H9 (cell line): ENCODE measurements at regions not wholly inside any gene's neighbourhood (a gene's known extent, or its start where the extent isn't known, plus 50 kb on each side); places are given as distances from the start of the nearest gene placed in this dataset.

Experiments
- DNase-seq: peaks from one replicate; pipeline ENCODE4 v3.0.0-alpha.2; 2017
- H2AFZ ChIP-seq: one replicate; pipeline ENCODE4 v1.6.1; 2013; ENCODE audit warnings: mild to moderate bottlenecking, low read length, control low read depth, moderate library complexity
- H2AK5ac ChIP-seq: 2 replicates; pipeline ENCODE4 v1.6.1; 2013; ENCODE audit warnings: low read length, control low read depth, mixed read lengths; ENCODE audit not compliant: insufficient read length
- H2BK120ac ChIP-seq: one replicate; pipeline ENCODE4 v1.6.1; 2013; ENCODE audit warnings: low read depth, mild to moderate bottlenecking, low read length, control low read depth, inconsistent platforms; ENCODE audit not compliant: poor library complexity, severe bottlenecking
- H2BK12ac ChIP-seq: 2 replicates; pipeline ENCODE4 v1.6.1; 2013; ENCODE audit warnings: low read length, control low read depth, mixed read lengths, low read depth; ENCODE audit not compliant: insufficient read length
- H2BK15ac ChIP-seq: 2 replicates; pipeline ENCODE4 v1.6.1; 2013; ENCODE audit warnings: low read depth, low read length, control low read depth
- H2BK20ac ChIP-seq: one replicate; pipeline ENCODE4 v1.6.1; 2013; ENCODE audit warnings: low read depth, mild to moderate bottlenecking, low read length, control low read depth, inconsistent platforms; ENCODE audit not compliant: poor library complexity, severe bottlenecking
- H2BK5ac ChIP-seq: 2 replicates; pipeline ENCODE4 v1.6.1; 2013; ENCODE audit warnings: low read length, control low read depth, mixed read lengths; ENCODE audit not compliant: insufficient read length
- H3K14ac ChIP-seq: 2 replicates; pipeline ENCODE4 v1.6.1; 2013; ENCODE audit warnings: low read length, control low read depth; ENCODE audit not compliant: insufficient read depth
- H3K18ac ChIP-seq: 2 replicates; pipeline ENCODE4 v1.6.1; 2013; ENCODE audit warnings: low read depth, mild to moderate bottlenecking, mixed read lengths, low read length, control low read depth; ENCODE audit not compliant: insufficient read length
- H3K23ac ChIP-seq: 2 replicates; pipeline ENCODE4 v1.6.1; 2013; ENCODE audit warnings: low read length, control low read depth, mixed read lengths, low read depth; ENCODE audit not compliant: insufficient read length
- H3K23me2 ChIP-seq: 2 replicates; pipeline ENCODE4 v1.6.1; 2013; ENCODE audit warnings: low read depth, mild to moderate bottlenecking, mixed read lengths, low read length, control low read depth; ENCODE audit not compliant: insufficient read length, poor library complexity, severe bottlenecking
- H3K27ac ChIP-seq: 2 replicates; pipeline ENCODE4 v1.5.1; 2013; ENCODE audit warnings: low read length, control low read depth, mixed read lengths, low read depth; ENCODE audit not compliant: insufficient read length
- H3K27me3 ChIP-seq: 2 replicates; pipeline ENCODE4 v1.6.1; 2013; ENCODE audit warnings: low read length, control low read depth, inconsistent platforms; ENCODE audit not compliant: insufficient read depth
- H3K4ac ChIP-seq: 2 replicates; pipeline ENCODE4 v1.6.1; 2013; ENCODE audit warnings: low read depth, mild to moderate bottlenecking, control low read depth, inconsistent platforms, low read length, moderate library complexity
- H3K4me1 ChIP-seq: 2 replicates; pipeline ENCODE4 v1.6.1; 2013; ENCODE audit warnings: low read length, control low read depth, inconsistent platforms; ENCODE audit not compliant: insufficient read depth
- H3K4me2 ChIP-seq: 2 replicates; pipeline ENCODE4 v1.6.1; 2013; ENCODE audit warnings: low read length, control low read depth, mixed read lengths; ENCODE audit not compliant: insufficient read length, insufficient read depth
- H3K56ac ChIP-seq: 2 replicates; pipeline ENCODE4 v1.6.1; 2013; ENCODE audit warnings: low read depth, mild to moderate bottlenecking, mixed read lengths, low read length, control low read depth; ENCODE audit not compliant: insufficient read length
- H3K79me1 ChIP-seq: 2 replicates; pipeline ENCODE4 v1.6.1; 2013; ENCODE audit warnings: low read depth, mild to moderate bottlenecking, moderate library complexity, low read length, control low read depth, inconsistent platforms; ENCODE audit not compliant: insufficient read depth, poor library complexity, severe bottlenecking
- H3K79me2 ChIP-seq: 2 replicates; pipeline ENCODE4 v1.6.1; 2013; ENCODE audit warnings: low read length, control low read depth, inconsistent platforms; ENCODE audit not compliant: insufficient read depth
- H3K9ac ChIP-seq: 2 replicates; pipeline ENCODE4 v1.6.1; 2013; ENCODE audit warnings: low read length, control low read depth, mixed read lengths; ENCODE audit not compliant: insufficient read length; ENCODE audit errors: extremely low read depth
- H3K9me3 ChIP-seq: one replicate; pipeline ENCODE4 v1.6.1; 2013; ENCODE audit warnings: low read depth, low read length, inconsistent platforms; ENCODE audit not compliant: control insufficient read depth
- H3T11ph ChIP-seq: one replicate; pipeline ENCODE4 v1.6.1; 2013; ENCODE audit warnings: mild to moderate bottlenecking, low read length, control low read depth, inconsistent platforms
- H4K20me1 ChIP-seq: one replicate; pipeline ENCODE4 v1.6.1; 2013; ENCODE audit not compliant: control insufficient read depth, insufficient read length, insufficient read depth
- H4K5ac ChIP-seq: 2 replicates; pipeline ENCODE4 v1.6.1; 2013; ENCODE audit warnings: low read depth, mild to moderate bottlenecking, mixed read lengths, low read length, control low read depth; ENCODE audit not compliant: insufficient read length
- H4K8ac ChIP-seq: replicated peaks from 2 replicates; pipeline ENCODE4 v1.6.1; 2013; ENCODE audit warnings: low read length, control low read depth, mixed read lengths, low read depth; ENCODE audit not compliant: insufficient read length
- H4K91ac ChIP-seq: 2 replicates; pipeline ENCODE4 v1.6.1; 2013; ENCODE audit warnings: low read depth, mild to moderate bottlenecking, moderate library complexity, mixed read lengths, low read length, control low read depth; ENCODE audit not compliant: insufficient read length
- H3K27ac Mint-ChIP-seq, 3 experiments: 2 replicates in 2 of 3; 3 replicates in 1 of 3; pipeline ENCODE4 v1.8.0; 2020 to 2021; ENCODE audit warnings: mixed read lengths in 3 of 3, mild to moderate bottlenecking in 1 of 3, moderate library complexity in 1 of 3
- H3K27me3 Mint-ChIP-seq: 2 replicates; pipeline ENCODE4 v1.8.0; 2021; ENCODE audit warnings: low read depth, mild to moderate bottlenecking, moderate library complexity, mixed read lengths
- H3K36me3 Mint-ChIP-seq, 3 experiments: 2 replicates in 2 of 3; 3 replicates in 1 of 3; pipeline ENCODE4 v1.8.0; 2020 to 2021; ENCODE audit warnings: low read depth in 3 of 3, mixed read lengths in 3 of 3; ENCODE audit not compliant: insufficient read depth in 1 of 3
- H3K4me1 Mint-ChIP-seq, 2 experiments: 2 replicates each; pipeline ENCODE4 v1.8.0; 2020; ENCODE audit warnings: mixed read lengths in 2 of 2
- H3K4me3 Mint-ChIP-seq, 2 experiments: 2 replicates in 1 of 2; 3 replicates in 1 of 2; pipeline ENCODE4 v1.8.0; 2020 to 2021; ENCODE audit warnings: mild to moderate bottlenecking in 2 of 2, mixed read lengths in 2 of 2, moderate library complexity in 1 of 2
- H3K9me3 Mint-ChIP-seq, 2 experiments: 2 replicates in 1 of 2; 3 replicates in 1 of 2; pipeline ENCODE4 v1.8.0; 2020; ENCODE audit warnings: mild to moderate bottlenecking in 2 of 2, mixed read lengths in 2 of 2, moderate library complexity in 1 of 2
- WGBS: extraction: QIAGEN DNeasy Blood & Tissue Kit; methylation state at CpG from one replicate; pipeline ENCODE4 v1.1.7; 2013; ENCODE audit warnings: missing lambda C conversion rate, low lambda C conversion rate, mixed read lengths; ENCODE audit not compliant: insufficient read length; ENCODE audit errors: extremely low coverage; 5-methylcytosine and 5-hydroxymethylcytosine counted together
- TF ChIP-seq, protein P1 (sequence below): fragments of 200-600 bp; sonication (generic); conservative IDR thresholded peaks from 3 replicates; pipeline ENCODE4 v1.8.0; 2021; ENCODE audit warnings: antibody characterized with exemption, mild to moderate bottlenecking

- H3K18ac ChIP-seq = no peak overlapping the region
- no peak overlapping the region for H2BK120ac ChIP-seq
- no peak overlapping the region for H3K56ac ChIP-seq
- no peaks in the 10 kb centered on the region; the same call in 1 of the 2 replicates for H3K4me1 ChIP-seq
- H2BK12ac ChIP-seq = no peak overlapping the region
- H3K23me2 ChIP-seq = no peaks in the 10 kb centered on the region
- H3K27ac ChIP-seq = no peak overlapping the region
- no peak overlapping the region for H3K4ac ChIP-seq
- no CpG with 5 or more reads among the region's 2 CpGs for WGBS
- H4K91ac ChIP-seq = no peak overlapping the region
- Mint-ChIP-seq H3K4me3 (no peak overlapping the region), H3K27me3 (no peaks in the 10 kb centered on the region), H3K4me1 (peaks cover 0 to 13% of the 10 kb centered on the region in 2 experiments; a peak in 1 of 4 replicates), H3K27ac (no peak overlapping the region), H3K36me3 (no peaks in the 10 kb centered on the region), H3K9me3 (no peaks in the 10 kb centered on the region)
- H4K20me1 ChIP-seq = no peaks in the 10 kb centered on the region
- TF ChIP-seq, protein P1, sequence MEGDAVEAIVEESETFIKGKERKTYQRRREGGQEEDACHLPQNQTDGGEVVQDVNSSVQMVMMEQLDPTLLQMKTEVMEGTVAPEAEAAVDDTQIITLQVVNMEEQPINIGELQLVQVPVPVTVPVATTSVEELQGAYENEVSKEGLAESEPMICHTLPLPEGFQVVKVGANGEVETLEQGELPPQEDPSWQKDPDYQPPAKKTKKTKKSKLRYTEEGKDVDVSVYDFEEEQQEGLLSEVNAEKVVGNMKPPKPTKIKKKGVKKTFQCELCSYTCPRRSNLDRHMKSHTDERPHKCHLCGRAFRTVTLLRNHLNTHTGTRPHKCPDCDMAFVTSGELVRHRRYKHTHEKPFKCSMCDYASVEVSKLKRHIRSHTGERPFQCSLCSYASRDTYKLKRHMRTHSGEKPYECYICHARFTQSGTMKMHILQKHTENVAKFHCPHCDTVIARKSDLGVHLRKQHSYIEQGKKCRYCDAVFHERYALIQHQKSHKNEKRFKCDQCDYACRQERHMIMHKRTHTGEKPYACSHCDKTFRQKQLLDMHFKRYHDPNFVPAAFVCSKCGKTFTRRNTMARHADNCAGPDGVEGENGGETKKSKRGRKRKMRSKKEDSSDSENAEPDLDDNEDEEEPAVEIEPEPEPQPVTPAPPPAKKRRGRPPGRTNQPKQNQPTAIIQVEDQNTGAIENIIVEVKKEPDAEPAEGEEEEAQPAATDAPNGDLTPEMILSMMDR = no peak
- H3K4me2 ChIP-seq = no peak overlapping the region
- H2BK20ac ChIP-seq = no peak overlapping the region
- no peak overlapping the region for H2AFZ ChIP-seq
- H3K9me3 ChIP-seq = no peaks in the 10 kb centered on the region
- no peak overlapping the region for H2AK5ac ChIP-seq
- H3K14ac ChIP-seq = no peak overlapping the region
- no peak overlapping the region for H3T11ph ChIP-seq
- H4K5ac ChIP-seq = no peak overlapping the region
- H4K8ac ChIP-seq = no peak overlapping the region
- H3K79me2 ChIP-seq = no peaks in the 10 kb centered on the region
- no peak for DNase-seq
- H3K23ac ChIP-seq = no peak overlapping the region
- H3K27me3 ChIP-seq = no peaks in the 10 kb centered on the region
- no peak overlapping the region for H2BK5ac ChIP-seq
- H2BK15ac ChIP-seq = no peak overlapping the region
- no peaks in the 10 kb centered on the region for H3K79me1 ChIP-seq
- H3K9ac ChIP-seq = no peak overlapping the region
These were observed 306.3 kb upstream of the ANO3 start for GRCh38 chr11:26025676-26026075.
